RPMI8226 (cell line): ENCODE measurements at regions not wholly inside any gene's neighbourhood (a gene's known extent, or its start where the extent isn't known, plus 50 kb on each side); places are given as distances from the start of the nearest gene placed in this dataset.

ENCODE experiments used
- DNase-seq: peaks from one replicate; pipeline ENCODE4 v3.0.0-alpha.2; 2015

DNA sequence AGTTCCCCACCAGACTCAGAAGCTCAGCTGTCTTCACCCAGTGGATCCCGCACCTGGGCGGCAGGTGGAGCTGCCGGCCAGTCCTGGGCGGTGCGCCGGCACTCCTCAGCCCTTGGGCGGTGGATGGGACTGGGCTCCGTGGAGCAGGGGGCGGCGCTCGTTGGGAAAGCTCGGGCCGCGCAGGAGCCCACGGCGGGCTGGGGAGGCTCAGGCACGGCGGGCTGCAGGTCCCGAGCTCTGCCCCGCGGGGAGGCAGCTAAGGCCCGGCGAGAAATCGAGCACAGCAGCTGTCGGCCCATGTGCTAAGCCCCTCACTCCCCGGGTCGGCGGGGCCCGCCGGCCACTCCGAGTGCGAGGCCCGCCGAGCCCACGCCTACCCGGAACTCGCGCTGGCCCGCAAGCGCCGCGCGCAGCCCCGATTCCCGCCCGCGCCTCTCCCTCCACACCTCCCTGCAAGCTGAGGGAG lies 560.0 kb downstream of the BRINP1 start:
- DNase-seq, result no peak

DNA sequence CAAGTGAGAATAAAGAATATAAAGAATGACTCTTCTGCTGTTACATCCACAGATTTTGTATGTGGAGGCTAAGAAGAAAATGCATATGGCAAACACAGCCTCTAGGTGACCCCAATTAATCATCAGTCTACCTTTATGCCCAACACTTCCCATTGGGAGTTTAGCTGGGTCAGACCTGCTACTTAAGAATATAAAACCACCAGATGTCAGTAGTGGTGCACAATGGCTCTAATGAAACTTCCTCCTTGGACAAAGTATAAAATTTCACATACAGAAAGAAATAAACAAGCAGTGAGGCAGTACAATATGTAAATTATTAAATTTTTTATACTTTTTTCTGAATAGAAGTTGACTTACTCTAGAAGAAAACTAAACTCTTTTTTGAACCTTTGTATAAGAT lies 539.9 kb downstream of the BRINP1 start:
- DNase-seq, result no peak

DNA sequence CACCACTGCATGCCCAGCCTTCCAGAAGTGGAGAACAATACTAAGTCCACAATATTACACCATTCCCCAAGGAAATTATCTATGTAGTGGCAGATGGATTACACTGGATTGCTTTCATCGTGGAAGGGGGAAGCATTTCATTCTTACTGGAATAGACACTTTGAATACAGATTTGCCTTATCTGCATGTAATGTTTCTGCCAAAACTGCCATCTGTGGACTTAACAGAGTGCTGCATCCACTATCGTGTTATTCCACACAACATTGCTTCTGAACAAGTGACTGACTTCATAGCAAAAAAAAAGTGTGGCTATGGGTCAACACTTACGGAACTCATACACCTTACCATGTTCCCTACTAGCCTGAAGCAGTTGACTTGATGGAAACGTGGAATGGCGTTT lies 536.9 kb downstream of the BRINP1 start:
- DNase-seq, result no peak

DNA sequence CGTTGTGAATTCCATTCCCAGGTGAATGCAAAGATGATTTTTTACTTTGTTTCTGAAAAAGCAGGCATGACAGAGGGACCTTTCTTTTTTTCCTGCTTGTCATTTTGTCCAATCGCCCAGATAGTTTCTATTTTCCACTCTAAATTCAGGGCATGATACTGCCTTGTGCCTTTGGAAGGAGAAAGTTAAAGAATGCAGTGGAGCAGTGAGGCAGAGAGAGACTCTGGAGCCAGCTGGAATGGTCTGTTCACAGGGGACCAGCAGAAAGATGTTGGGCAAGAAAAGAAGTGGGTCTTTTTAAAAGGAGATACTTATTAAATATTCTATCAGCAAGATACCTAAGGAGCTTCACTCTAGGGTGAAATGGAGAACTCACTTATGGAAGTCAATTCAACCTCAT lies 532.3 kb downstream of the BRINP1 start:
- DNase-seq, result no peak

DNA sequence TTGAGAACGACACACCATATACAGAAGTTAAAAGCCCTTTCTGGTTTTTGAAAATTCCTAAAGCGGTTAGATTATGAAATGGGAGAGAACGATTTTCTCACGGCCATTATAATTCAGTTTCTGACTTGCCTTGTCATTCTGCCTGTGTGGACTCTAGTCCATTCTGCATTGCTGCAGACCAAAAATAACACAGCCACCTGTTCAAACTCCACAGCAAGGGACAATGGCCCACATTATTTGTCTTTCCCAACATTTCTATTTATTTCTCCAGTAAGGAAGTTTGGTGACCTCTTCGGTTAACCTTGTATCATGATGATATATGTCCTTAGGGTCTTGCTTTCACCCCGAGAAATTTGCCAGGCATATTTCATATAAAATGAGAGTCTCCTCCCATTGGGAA lies 497.7 kb downstream of the BRINP1 start:
- DNase-seq, result no peak

DNA sequence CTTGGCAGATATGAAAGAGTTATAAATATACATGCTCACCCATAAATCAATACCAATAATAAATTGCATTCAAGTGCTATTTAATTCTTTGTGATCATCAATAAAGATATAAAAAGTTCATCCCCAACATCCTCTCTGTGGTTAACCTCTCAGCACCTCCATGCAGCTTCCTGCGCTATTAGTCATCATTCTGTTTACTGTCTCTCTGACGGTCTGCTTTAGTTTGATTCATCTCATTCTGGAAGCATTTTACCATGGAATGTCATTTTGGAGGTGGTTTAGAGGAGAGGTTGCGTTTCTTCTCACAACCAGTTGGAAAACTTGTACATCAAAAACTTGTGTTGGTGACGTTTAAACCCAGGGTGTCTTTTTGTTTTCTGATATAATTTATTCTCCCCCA lies 486.6 kb downstream of the BRINP1 start:
- DNase-seq, result no peak

DNA sequence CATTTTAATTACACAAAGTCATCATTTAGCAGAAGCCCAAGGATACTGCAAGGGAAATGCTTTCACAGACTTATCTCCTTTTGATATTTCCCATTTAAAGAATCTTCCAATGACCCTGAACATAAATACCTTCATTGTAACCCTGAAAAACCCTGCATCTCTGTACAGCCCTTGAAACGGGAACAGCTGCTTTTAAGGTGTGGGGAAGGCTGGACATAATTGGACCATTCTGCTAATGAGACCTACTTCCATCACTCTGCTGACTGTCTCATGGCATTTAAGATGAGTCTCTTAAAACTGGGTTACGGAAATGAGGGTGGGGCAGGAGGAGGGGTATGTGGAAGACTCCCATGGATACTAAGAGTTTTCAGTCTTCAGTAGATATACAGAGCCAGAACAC lies 485.8 kb downstream of the BRINP1 start:
- DNase-seq, result no peak

DNA sequence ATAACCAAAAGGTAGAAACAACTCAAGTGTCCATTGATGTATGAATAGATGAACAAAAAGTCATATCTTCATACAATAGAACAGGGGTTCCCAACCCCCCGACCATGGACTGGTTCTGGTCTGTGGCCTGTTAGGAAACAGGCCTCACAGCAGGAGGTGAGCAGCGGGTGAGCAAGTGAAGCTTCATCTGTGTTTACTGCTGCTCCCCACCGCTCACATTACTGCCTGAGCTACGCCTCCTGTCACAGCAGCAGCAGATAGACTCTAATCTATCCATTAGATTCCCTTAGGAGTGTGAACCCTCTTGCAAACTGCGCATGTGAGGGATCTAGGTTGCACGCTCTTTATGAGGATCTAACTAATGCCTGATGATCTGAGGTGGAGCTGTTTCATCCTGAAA lies 478.0 kb downstream of the BRINP1 start:
- no peak for DNase-seq

DNA sequence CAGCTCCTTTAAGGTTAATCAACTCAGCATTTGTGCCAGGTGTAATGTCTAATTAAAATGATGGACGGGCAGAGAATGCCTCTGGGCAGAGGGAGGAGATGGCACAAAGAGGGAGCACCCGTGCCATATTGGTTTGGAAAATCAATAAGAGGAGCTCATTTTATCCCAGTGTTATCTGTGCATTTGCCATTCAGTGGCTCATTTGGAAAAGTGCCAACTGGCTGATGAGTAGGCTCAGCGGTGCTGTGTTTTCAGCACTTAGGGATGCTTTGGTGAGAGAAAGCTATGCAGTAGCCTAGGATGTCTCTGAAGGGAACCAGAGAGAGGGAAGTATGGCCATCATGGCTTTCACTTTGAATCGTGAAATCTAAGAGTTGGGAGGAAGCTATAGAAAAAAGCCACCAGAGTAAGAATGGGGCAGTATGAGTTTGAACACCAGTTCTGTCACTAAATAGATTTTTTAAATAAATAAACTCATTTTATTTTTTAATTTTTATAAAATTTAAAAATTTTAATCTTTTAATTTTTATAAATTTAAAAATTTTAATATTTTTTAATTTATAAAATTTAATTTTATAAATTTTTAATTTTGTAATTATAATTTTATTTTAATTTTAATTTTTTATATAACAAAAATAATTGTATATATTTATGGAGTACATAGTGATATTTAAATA lies 472.8 kb downstream of the BRINP1 start:
- DNase-seq, result no peak

DNA sequence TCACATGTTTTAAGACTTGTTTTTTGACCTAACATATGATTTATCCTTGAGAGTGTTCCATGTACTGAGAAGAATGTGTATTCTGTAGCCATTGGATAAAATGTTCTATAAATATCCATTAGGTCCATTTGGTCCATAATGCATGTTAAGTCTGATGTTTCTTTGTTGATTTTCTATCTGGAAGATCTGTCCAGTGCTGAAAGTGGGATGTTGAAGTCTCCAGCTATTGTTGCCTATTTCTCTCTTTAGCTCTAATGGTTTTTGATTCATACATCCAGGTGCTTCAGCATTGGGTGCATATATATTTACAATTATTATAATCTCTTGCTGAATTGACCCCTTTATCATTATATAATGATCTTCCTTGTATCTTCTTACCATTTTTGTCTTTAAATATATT lies 451.1 kb downstream of the BRINP1 start:
- no peak for DNase-seq

DNA sequence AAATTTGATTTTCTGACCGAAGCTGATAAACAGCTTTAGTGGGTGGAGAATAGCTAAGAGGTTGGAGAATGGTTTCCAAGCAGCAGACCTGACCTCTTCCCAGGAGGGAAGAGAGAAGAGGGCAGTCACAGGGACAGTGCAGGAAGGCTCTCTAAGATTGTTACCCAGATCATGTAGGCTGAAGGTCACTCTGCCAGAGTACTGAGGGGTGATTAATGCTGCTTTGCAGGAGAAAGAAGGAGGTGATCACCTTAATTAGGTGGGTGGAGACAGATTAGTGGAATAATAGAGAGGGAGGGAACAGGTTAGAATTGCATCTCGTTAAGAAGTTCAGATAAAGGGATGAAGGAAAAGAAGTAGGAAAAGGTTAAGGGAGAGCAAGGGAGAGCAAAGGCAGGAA lies 440.5 kb downstream of the BRINP1 start:
- no peak for DNase-seq

DNA sequence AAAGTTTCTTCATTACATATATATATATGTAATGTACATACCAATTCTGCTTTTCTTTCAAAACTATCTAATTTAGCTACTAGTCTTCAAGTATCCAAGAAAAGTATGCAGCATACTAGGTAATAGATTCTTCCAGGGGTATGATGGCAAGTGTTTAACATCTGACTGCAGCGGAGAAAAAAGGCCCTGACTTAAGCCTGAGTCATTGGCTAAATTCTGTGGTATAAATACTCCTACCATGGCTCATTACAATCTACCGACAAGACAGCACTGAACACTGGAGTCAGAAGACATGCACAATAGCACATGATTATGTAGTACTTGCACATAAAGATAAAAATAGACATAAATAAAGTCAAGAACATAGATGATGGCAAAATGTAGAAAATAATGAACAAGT lies 439.9 kb downstream of the BRINP1 start:
- DNase-seq, result no peak

DNA sequence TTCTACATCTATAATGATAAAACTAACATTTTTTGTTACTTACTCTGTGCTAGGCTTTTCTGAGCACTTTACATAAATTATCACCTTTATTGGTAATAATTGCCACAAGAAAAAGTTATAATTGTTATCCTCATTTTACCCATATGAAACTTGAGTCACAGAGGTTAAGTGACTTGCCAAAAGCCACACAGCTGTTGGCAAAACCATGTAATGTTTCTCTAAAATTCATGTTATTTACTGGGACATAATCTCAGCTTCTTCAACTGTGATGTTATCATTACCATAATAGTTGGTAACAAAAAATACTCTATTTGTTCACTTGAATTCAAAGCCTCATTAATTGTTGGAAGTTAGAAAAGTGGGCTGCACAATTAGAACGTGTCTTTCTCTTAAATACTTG lies 437.3 kb downstream of the BRINP1 start:
- DNase-seq, result no peak

DNA sequence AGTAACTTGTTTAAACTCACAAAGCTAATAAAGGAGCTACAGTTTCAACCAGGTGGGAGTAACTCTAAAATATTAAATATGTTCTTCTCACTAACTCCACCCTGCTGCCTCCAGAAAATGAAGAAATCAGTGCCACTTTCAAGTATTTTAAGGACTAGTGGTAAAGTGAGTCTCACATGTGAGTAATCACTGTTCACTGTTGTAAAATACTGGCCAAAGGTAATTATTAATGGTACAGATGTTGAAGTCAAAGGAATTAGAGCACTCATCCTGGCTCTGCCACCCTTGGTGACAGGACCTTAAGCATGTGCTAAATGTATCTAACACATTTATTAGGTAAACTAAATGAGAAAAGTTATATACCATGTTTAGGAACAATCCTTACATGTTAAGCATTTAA lies 430.7 kb downstream of the BRINP1 start:
- DNase-seq, result no peak

DNA sequence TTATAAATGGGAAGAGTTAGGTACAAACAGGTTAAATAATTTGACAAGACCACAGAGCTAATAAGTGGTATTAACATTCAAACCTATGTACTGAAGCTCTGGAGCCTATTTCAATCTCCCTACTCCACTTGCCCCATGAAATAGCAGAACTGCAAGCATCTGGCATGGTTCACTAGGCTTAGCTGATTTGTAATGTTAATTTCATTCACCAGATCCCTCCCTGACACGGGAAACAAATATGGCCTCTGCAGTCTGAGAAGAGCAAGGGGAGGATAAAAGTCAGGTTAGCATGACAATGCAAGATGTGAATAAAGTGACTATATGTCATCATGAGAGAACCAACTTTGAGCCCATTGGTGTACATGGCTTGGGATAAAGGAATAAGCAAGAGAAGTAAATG lies 428.8 kb downstream of the BRINP1 start:
- DNase-seq, result no peak

DNA sequence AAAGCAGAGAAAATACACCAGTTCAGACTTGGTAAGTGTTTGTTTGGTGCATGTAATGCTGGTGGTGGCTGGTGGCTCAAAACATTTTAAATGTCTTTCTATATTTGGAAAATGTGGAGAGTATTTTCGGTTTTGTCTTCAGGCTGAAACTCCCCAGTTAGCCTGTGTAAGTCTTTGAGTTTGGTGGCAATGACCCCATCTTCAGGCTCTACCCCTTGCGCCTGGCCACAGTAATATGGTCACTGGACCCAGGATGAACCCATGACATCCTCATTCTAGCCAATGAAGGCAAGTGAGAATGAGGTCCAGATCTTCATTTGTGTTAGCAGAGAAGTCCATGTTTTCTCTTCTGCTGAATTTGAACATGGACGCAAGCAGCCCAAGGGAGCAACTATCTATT lies 422.6 kb downstream of the BRINP1 start:
- DNase-seq, result no peak

DNA sequence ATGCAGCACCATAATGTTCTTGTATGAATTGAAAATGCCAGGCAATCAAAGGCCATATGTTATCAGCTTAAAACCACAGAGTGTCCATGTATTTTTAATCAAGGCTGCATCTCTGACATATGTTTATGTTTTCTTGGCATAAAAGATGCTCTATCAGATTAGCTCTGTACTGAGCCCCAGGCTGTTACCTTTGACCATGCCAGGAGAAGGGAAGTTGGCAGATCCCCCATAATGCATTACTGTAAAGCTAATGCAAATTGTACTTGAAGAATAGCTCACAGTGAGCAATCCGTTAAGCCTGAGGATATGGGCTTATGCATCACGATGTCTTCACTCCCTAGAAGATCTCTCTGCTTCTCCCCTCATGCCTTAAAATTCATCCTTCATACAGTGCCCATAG lies 414.4 kb downstream of the BRINP1 start:
- no peak for DNase-seq

DNA sequence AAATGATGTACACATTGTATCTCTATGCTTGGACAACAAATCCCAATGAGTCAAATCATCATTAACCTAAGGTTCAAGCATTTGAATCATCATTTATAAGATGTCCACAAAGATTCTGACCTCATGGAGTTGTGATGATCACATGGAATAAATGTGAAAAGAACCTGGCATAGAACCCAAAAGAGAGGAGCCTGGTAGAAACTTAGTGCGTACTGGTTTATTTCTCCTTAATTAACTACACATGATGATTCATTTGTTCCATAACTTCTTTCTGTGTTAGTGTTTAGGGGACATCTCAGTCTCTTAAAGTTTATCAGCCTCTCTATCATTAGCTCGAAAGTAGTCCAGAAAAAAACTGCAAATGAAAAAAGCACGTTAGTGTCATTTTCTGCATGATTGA lies 411.6 kb downstream of the BRINP1 start:
- DNase-seq, result no peak

DNA sequence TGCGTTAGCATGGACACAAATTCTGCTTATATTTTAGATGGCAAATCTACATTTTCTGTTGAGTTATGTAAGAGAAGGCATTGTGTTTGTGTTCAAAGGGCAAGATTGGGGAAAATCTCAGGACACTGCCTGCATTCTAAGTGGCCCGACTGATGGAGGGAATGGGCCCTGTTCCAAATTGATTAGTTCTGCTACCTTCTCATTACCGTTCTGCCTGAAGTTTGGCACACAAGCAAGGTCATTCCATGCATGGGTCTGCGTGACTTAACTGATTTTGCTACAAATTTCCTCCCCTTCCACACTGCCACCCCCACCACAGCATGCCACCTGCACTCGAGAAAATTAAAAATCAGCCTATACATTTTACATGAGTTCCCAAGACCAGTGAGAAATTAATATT lies 409.9 kb downstream of the BRINP1 start:
- DNase-seq, result no peak

DNA sequence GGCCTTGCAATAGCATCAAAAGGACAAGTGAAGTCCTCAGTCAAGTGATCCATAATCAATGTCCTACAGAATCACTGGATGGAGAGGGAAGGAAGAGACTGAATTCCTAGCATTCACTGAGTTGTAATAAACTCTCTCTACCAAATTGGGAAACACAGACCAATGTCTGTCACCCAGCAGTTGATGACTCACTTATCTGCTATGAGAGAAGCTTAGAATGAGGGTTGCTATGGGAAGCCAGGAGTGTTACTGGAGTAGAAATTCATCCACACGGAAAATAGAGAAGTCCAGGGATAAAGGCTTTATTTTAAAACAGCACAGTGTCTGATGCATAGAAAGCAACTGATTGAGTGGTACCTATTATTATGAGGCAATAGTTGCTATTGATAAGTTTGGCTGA lies 407.4 kb downstream of the BRINP1 start:
- no peak for DNase-seq

DNA sequence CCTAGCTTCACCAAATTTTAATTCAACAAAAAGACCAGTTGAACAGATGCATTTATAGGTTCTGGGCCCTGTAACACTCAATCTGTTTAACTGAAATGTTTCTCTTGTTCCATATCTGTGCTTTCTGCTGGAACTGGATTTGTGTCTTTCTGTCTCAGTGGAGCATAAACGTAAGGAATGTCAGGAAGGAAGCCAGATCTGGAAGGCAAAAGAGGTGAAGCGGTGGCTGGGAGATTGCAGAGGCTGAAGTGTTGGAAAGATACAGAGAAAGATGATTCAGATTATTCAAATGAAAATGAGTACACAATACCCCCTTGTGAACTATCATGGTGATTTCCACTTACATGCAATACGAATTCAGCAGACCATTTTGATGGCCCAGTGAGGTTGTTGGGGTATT lies 406.8 kb downstream of the BRINP1 start:
- no peak for DNase-seq

DNA sequence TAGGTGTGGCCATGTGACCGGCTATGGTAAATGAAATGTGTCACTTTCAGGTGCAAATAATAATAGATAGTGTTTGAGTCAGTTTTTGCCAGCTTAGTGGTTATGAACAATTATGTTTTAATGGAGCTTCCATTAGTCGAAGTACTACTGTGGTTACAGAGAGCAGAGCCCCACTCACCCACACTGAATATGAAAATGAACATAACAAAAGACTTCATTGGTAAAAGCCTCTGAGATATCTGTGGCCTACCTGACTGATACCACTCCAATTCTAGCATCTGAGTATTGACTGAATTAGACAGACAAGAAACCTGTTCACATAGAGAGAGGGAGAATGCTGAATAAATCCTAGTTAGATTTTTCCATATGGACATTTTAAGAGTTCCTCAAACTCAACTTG lies 405.6 kb downstream of the BRINP1 start:
- DNase-seq, result no peak

DNA sequence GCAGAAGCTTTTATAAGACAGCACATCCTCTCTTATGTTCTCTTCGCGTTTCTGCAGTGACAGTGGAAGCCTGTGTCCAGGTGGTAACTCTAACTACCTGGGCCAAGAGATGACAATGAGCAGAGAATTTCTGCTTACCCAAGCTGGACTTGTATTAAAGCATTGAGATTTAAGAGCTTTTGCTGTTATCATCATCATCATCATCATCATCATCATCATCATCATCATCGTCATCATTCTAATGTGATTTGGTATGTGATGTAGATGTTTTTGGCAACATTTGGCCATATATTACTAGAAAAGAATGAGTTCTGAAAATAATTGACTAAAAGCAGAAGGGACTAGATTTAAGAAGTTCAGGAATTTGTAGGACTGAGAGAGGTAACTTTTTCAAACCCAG lies 401.3 kb downstream of the BRINP1 start:
- DNase-seq, result no peak

DNA sequence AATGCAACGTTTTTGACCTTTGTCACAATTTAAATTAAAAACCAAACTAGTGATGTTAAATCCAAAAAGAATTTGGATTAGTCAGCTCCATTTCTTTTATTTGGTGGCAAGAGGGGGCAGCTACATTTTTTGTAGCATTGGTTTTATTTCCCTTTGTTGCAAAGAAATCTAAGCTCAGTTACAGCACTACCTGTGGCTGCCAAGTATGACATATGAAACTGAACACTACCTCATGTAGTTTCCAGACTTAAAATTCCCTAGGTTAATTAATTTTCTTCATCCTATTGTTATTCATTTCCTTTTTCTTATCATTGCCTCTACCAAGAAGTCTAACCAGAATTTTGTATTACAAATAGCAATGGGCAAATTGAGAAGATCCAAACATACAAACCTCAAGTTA lies 393.5 kb downstream of the BRINP1 start:
- no peak for DNase-seq

DNA sequence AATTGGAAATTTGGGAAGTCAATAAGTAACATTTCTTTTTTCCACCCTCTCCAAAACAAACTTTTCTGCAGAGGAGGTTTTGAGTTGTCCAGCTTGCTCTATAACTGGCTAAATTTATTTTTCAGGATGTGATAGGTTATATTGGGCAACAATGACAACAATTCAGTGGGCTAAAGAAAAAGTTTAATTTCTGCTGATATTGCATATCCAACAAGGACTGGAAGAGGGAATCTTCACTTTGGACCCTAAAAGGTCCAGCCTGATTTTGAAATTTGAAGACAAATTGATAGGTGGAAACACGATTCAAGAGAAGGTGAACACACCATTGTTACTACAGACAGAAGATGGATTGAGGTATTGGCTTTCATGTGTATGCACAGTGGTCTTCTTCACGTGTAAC lies 393.1 kb downstream of the BRINP1 start:
- DNase-seq, result no peak

DNA sequence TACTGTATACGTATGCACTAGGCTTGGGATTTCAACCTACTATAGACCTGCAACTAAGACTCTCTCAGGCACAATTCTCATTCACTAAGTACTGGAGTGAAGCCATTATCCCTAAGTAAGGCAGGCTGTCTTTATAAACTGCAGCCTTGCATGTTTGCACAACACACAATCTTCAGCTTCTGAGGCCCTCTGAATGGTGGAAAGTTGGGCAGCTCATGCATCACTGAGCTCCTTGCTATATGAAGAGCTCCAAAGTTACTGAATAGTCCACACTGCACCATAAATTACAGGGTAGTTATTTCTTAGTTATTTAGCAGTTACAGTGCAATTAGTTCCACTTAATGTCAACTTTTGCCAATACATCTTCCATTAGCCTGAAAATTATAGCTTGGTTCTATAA lies 384.6 kb downstream of the BRINP1 start:
- DNase-seq, result no peak
